T-cell (primary cell): ENCODE measurements at regions not wholly inside any gene's neighbourhood (a gene's known extent, or its start where the extent isn't known, plus 50 kb on each side); places are given as distances from the start of the nearest gene placed in this dataset.

Experiments used
- ATAC-seq, 4 experiments: fragments of 200-7000 bp in 3 of 4; fragments of 150-1000 bp in 1 of 4; cut with Tn5 transposase; replicated peaks in 1 of 4; 1 replicate in 3 of 4; 2 replicates in 1 of 4; pipeline ENCODE4 v1.10.0; 2021; ENCODE audit warnings: moderate library complexity in 3 of 4, mild to moderate bottlenecking in 2 of 4, moderate number of reproducible peaks in 1 of 4
- CTCF ChIA-PET, 2 donors: fragments of 300-600 bp; sonication (Branson Sonifier 250); formaldehyde crosslinking; loops; one replicate each; lab custom pipeline; 2022; ENCODE audit warnings: antibody characterized with exemption in 2 of 2; lab: Charles Lee
- POLR2A ChIA-PET, 2 donors: fragments of 300-600 bp; sonication (Branson Sonifier 250); formaldehyde crosslinking; loops; one replicate each; lab custom pipeline; 2022; ENCODE audit warnings: antibody characterized with exemption in 2 of 2; lab: Charles Lee
- DNase-seq, 35 experiments: peaks; one replicate each; pipeline versions ENCODE4 v3.0.0 to v3.0.0-alpha.2; 2013 to 2023
- H3K27ac ChIP-seq: one replicate; pipeline ENCODE4 v1.5.1; 2013; ENCODE audit warnings: low read length
- H3K27me3 ChIP-seq, 2 experiments: replicated peaks in 1 of 2; 1 replicate in 1 of 2; 2 replicates in 1 of 2; pipeline versions ENCODE4 v1.6.1 to v1.7.0; 2013; ENCODE audit warnings: low read length in 1 of 2, mixed read lengths in 1 of 2; ENCODE audit not compliant: control insufficient read depth in 2 of 2, insufficient read depth in 2 of 2; ENCODE audit errors: extremely low read depth in 1 of 2
- H3K36me3 ChIP-seq, 2 donors: 1 replicate in 1 of 2; 2 replicates in 1 of 2; pipeline versions ENCODE4 v1.6.1 to v1.7.0; 2013; ENCODE audit warnings: low read length in 1 of 2; ENCODE audit not compliant: control insufficient read depth in 2 of 2, insufficient read depth in 1 of 2; ENCODE audit errors: extremely low read depth in 1 of 2
- H3K4me1 ChIP-seq, 2 experiments: 1 replicate in 1 of 2; 2 replicates in 1 of 2; pipeline versions ENCODE4 v1.6.1 to v1.7.0; 2013; ENCODE audit warnings: low read length in 2 of 2, mixed read lengths in 1 of 2; ENCODE audit not compliant: insufficient read depth in 2 of 2, control insufficient read depth in 1 of 2; ENCODE audit errors: extremely low read depth in 1 of 2
- H3K4me3 ChIP-seq, 2 donors: 1 replicate in 1 of 2; 2 replicates in 1 of 2; pipeline versions ENCODE4 v1.5.1 to v1.7.0; 2013; ENCODE audit warnings: mild to moderate bottlenecking in 2 of 2, low read length in 1 of 2, moderate library complexity in 1 of 2; ENCODE audit not compliant: control insufficient read depth in 1 of 2; ENCODE audit errors: extremely low read depth in 1 of 2
- H3K9me3 ChIP-seq: 2 replicates; pipeline ENCODE4 v1.7.0; 2013
- H3K27ac Mint-ChIP-seq, 2 donors: one replicate each; pipeline ENCODE4 v1.8.0; 2020 to 2021; ENCODE audit warnings: mild to moderate bottlenecking in 2 of 2, mixed read lengths in 2 of 2
- H3K27me3 Mint-ChIP-seq, 2 donors: one replicate each; pipeline ENCODE4 v1.8.0; 2021 to 2022; ENCODE audit warnings: mixed read lengths in 2 of 2
- H3K36me3 Mint-ChIP-seq: one replicate; pipeline ENCODE4 v1.8.0; 2021; ENCODE audit warnings: mixed read lengths
- H3K4me1 Mint-ChIP-seq, 3 donors: one replicate each; pipeline ENCODE4 v1.8.0; 2020 to 2022; ENCODE audit warnings: mixed read lengths in 3 of 3, mild to moderate bottlenecking in 1 of 3
- H3K4me3 Mint-ChIP-seq, 3 donors: one replicate each; pipeline ENCODE4 v1.8.0; 2020 to 2022; ENCODE audit warnings: mild to moderate bottlenecking in 3 of 3, mixed read lengths in 3 of 3, moderate library complexity in 3 of 3
- H3K9me3 Mint-ChIP-seq, 3 donors: one replicate each; pipeline ENCODE4 v1.8.0; 2020 to 2022; ENCODE audit warnings: mixed read lengths in 3 of 3
- WGBS: methylation state at CpG from one replicate; pipeline ENCODE4 v1.1.5; 2013; ENCODE audit warnings: missing lambda C conversion rate; ENCODE audit not compliant: insufficient coverage; 5-methylcytosine and 5-hydroxymethylcytosine counted together

DNA sequence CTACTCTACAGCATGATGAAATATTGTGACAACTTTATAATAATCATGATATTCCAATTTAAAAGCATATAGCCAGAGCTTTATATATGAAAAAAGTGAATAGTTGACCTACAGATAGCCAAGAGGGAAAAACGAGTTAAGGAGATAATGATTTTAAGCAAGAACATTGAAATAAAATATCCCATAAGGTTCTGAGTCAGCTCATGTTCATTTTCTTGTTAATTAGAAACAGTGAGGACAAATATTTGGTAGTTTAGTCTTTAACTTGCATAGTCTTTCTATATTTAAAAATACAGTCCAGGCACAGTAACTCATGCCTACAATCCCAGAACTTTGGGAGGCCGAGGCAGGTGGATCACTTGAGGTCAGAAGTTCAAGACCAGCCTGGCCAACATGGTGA lies 55.8 kb upstream of the CDH6 start:
- no peak overlapping the region for H3K4me3 ChIP-seq
- Mint-ChIP-seq H3K36me3 (no peaks in the 10 kb centered on the region), H3K4me3 (no peak overlapping the region), H3K4me1 (no peaks in the 10 kb centered on the region), H3K9me3 (peaks cover 2 to 10% (median 6%) of the 10 kb centered on the region in 3 donors), H3K27ac (no peak overlapping the region), H3K27me3 (no peaks in the 10 kb centered on the region)
- CTCF ChIA-PET = no interaction called here
- POLR2A ChIA-PET = no interaction called here
- no peaks in the 10 kb centered on the region for H3K4me1 ChIP-seq
- DNase-seq = no peak
- 20% methylated on average over 1 of the region's 2 CpGs for WGBS
- no peak for ATAC-seq
- H3K9me3 ChIP-seq = no peaks in the 10 kb centered on the region
- H3K27ac ChIP-seq = no peak overlapping the region
- no peaks in the 10 kb centered on the region for H3K36me3 ChIP-seq
- H3K27me3 ChIP-seq = peaks cover 0 to 4% of the 10 kb centered on the region in 2 experiments

DNA sequence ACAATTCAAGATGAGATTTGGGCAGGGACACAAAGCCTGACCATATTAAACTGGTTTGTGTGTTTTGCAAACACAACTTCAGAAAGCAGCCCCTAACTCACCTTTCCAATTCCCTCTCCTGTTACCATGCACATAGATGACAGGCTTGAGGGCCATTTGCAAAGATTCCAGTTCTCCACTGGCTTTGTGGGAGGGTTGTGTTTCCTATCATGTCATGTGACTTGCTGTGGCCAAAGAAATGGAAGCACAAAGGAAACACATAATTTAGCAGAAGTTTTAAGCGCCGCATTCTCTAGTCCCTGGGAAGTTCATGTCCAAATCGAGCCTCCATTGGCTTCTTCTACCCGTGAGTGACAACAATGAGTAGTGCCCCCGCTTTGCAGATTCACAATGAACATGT lies 57.9 kb upstream of the CDH6 start:
- no peak overlapping the region for H3K27ac Mint-ChIP-seq
- no peaks in the 10 kb centered on the region for H3K36me3 Mint-ChIP-seq
- WGBS = 91% methylated on average over 4 of the region's 5 CpGs
- Histone ChIP-seq H3K4me3 (no peak overlapping the region), H3K27ac (no peak overlapping the region), H3K9me3 (no peaks in the 10 kb centered on the region), H3K4me1 (no peaks in the 10 kb centered on the region), H3K36me3 (no peaks in the 10 kb centered on the region), H3K27me3 (no peaks in the 10 kb centered on the region)
- no peaks in the 10 kb centered on the region for H3K4me1 Mint-ChIP-seq
- no peaks in the 10 kb centered on the region for H3K27me3 Mint-ChIP-seq
- no peak for ATAC-seq
- CTCF ChIA-PET = no interaction called here
- peaks cover 2 to 6% (median 4%) of the 10 kb centered on the region in 3 donors for H3K9me3 Mint-ChIP-seq
- H3K4me3 Mint-ChIP-seq = no peak overlapping the region
- no peak for DNase-seq
- POLR2A ChIA-PET = no interaction called here

DNA sequence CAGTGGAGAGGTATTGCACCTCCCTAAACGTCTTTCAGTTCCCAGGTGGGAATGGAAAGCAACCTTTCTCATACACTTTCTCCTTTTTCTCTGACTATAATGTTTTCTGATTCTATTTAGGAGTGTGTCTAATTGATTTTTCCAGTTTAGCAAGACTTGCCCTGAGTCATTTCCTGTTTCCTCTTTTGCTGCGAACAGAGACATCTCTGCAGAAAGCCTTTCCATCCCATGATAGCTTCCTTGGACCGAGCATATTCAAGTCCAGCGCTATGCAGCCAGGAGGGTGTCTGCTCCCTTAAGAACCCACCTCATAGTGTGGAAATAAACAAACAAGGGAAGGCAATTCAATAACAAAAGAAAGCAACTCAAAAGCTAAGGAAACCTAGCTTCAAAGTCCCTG lies 60.0 kb upstream of the CDH6 start:
- ChIA-PET CTCF (no interaction called here), POLR2A (no interaction called here)
- Mint-ChIP-seq H3K4me1 (no peaks in the 10 kb centered on the region), H3K27ac (no peak overlapping the region), H3K9me3 (peaks cover 2 to 10% (median 6%) of the 10 kb centered on the region in 3 donors), H3K27me3 (no peaks in the 10 kb centered on the region), H3K36me3 (no peaks in the 10 kb centered on the region), H3K4me3 (no peak overlapping the region)
- Histone ChIP-seq H3K27me3 (no peaks in the 10 kb centered on the region), H3K27ac (no peak overlapping the region), H3K4me1 (no peaks in the 10 kb centered on the region), H3K9me3 (no peaks in the 10 kb centered on the region), H3K4me3 (no peak overlapping the region), H3K36me3 (no peaks in the 10 kb centered on the region)
- WGBS = no CpG with 5 or more reads among the region's 4 CpGs
- DNase-seq (no peak), ATAC-seq (no peak)

DNA sequence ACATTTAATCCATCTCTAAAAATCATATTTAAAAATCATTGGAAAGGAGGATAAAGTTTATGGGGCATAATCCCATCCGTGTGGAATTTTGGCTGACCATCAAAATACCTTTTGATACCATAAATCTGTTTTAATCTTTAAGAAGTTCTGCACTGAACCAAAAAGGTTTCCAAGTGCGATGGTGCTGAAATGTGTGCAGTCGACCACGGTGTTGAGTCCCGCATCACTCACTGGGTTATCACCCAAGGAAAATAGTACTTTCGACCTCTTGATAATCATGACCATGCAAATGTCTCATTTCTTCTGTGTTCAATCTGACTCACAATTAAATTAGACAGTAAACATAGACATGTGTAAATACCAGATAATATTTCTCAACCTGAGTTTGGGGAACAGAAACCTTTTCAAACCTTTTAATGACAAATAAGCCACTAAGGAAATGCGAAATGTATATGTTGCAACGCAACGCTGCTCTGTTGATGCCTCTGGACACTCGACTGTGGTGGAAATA lies 62.0 kb upstream of the CDH6 start:
- H3K4me3 ChIP-seq = no peak overlapping the region
- 85% methylated on average over 7 of the region's 10 CpGs for WGBS

DNA sequence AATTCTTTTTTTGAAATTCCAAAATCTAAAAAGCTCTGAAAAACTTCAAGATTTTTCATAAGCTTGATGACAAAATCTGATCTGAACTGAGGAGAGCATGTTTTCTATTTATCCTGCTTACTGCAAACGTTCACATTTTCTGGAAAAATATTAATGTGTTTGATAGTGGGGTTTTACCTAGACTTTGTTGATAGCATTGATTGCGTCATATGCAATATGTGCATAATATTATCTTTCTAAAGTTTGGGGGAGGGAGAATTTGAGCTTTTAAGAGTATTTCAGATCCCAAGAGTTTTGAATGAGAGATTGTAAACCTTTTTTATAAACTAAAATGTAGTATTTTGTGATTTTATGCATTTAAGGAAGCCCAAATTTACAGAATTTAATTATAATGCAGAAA lies 62.8 kb upstream of the CDH6 start:
- H3K4me3 Mint-ChIP-seq = no peak overlapping the region
- H3K4me1 ChIP-seq = no peaks in the 10 kb centered on the region
- no peak overlapping the region for H3K27ac Mint-ChIP-seq
- H3K27me3 Mint-ChIP-seq = no peaks in the 10 kb centered on the region
- WGBS = no CpG with 5 or more reads among the region's 2 CpGs
- H3K27ac ChIP-seq = no peak overlapping the region
- H3K9me3 ChIP-seq = no peaks in the 10 kb centered on the region
- no peaks in the 10 kb centered on the region for H3K36me3 Mint-ChIP-seq
- CTCF ChIA-PET = no interaction called here
- no peak overlapping the region for H3K4me3 ChIP-seq
- POLR2A ChIA-PET = no interaction called here
- no peaks in the 10 kb centered on the region for H3K4me1 Mint-ChIP-seq
- ATAC-seq (no peak), DNase-seq (no peak)
- no peaks in the 10 kb centered on the region for H3K36me3 ChIP-seq
- no peaks in the 10 kb centered on the region for H3K27me3 ChIP-seq
- H3K9me3 Mint-ChIP-seq = peaks cover 2 to 13% (median 11%) of the 10 kb centered on the region in 3 donors

More for the DNA sequence above, 62.0 kb upstream of the CDH6 start:
- H3K27me3 Mint-ChIP-seq = no peaks in the 10 kb centered on the region
- H3K27ac Mint-ChIP-seq = no peak overlapping the region
- H3K9me3 Mint-ChIP-seq = peaks cover 2 to 13% (median 11%) of the 10 kb centered on the region in 3 donors
- ChIA-PET POLR2A (no interaction called here), CTCF (interaction anchor here in 1 of 2 donors (0.7 kb wide), 1 partner anchor 215 kb away, joined by 3 read pairs; no protein-coding TSS in a partner anchor)
- Histone ChIP-seq H3K27ac (no peak overlapping the region), H3K4me1 (no peaks in the 10 kb centered on the region), H3K27me3 (no peaks in the 10 kb centered on the region), H3K36me3 (no peaks in the 10 kb centered on the region), H3K9me3 (no peaks in the 10 kb centered on the region)
- no peaks in the 10 kb centered on the region for H3K4me1 Mint-ChIP-seq
- no peak overlapping the region for H3K4me3 Mint-ChIP-seq
- H3K36me3 Mint-ChIP-seq = no peaks in the 10 kb centered on the region
- no peak for DNase-seq
- no peak for ATAC-seq

DNA sequence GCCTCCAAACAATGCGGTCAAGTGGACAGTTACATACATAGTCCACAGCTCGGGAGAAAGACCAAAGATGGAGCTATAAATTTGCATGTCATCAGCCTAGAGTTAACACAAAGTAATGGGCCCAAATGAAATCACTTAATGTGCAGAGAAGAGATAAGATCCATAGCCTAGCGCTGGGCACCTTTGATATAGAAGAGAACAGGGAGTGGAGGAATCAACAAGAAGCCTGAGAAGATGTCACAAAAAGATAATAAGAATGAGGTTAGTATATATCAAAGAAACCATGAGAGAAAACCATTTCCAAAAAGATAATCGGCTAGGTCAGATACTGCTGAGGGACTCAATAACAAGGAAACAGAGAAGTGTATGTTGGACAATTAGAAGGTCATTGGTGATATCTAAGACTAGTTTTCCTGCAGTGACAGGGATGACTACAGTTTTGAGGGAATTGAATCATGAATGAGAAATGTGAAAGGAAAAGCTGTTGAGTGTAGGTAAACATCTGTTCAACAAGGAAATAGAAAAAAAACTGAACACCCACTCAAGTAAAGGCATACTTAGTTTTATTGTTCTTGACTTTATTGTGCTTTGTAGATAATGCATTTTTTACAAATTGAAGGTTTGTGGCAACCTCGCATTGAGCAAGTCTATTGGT lies 68.7 kb upstream of the CDH6 start:
- Mint-ChIP-seq H3K36me3 (no peaks in the 10 kb centered on the region), H3K4me3 (no peak overlapping the region), H3K4me1 (no peaks in the 10 kb centered on the region), H3K27me3 (no peaks in the 10 kb centered on the region), H3K27ac (no peak overlapping the region), H3K9me3 (peaks cover 0 to 28% (median 5%) of the 10 kb centered on the region in 3 donors)
- Histone ChIP-seq H3K9me3 (no peaks in the 10 kb centered on the region), H3K27me3 (no peaks in the 10 kb centered on the region), H3K4me1 (no peaks in the 10 kb centered on the region), H3K4me3 (no peak overlapping the region), H3K36me3 (no peaks in the 10 kb centered on the region), H3K27ac (no peak overlapping the region)
- WGBS = 85% methylated on average over 2 of the region's 5 CpGs
- CTCF ChIA-PET = no interaction called here
- POLR2A ChIA-PET = no interaction called here
- ATAC-seq (no peak), DNase-seq (no peak)
